Keratinocyte (primary cell): ENCODE measurements at regions not wholly inside any gene's neighbourhood (a gene's known extent, or its start where the extent isn't known, plus 50 kb on each side); places are given as distances from the start of the nearest gene placed in this dataset.

Experiments
- EZH2 ChIP-seq: IDR thresholded peaks from one replicate; pipeline ENCODE4 v1.6.1; 2012; ENCODE audit warnings: inconsistent platforms, mild to moderate bottlenecking, low read length, moderate library complexity
- TF ChIP-seq, protein P1 (sequence below), 3 experiments: IDR thresholded peaks in 1 of 3; conservative IDR thresholded peaks in 1 of 3; optimal IDR thresholded peaks in 1 of 3; 2 replicates in 2 of 3; 3 replicates in 1 of 3; pipeline versions ENCODE3 to v1.5.1; 2011; ENCODE audit warnings: low read length in 3 of 3, mild to moderate bottlenecking in 3 of 3, moderate library complexity in 2 of 3, control low read depth in 1 of 3, inconsistent platforms in 1 of 3; ENCODE audit not compliant: insufficient read depth in 2 of 3; ENCODE audit errors: extremely low read depth in 1 of 3

DNA sequence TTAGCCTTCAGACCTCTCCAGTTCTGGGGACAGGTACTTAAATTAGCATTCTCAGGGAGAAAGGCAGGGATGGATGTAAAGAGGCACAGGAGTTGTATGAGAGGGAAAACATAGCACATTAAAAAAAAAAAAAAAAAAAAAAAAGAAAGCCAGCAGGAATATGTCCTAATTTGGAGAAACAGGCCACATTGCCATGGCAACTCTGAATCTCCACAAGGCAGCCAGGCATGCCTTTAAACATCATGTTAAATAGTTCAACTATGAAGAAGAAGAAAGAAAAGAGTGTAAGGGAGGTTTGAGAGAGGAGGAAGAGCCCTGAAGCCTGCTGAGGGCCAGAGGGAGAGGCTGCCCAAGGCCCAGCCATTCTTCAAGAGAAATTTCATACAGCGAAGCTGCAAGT lies 145.8 kb downstream of the GRIN2B start:
- TF ChIP-seq, protein P1, sequence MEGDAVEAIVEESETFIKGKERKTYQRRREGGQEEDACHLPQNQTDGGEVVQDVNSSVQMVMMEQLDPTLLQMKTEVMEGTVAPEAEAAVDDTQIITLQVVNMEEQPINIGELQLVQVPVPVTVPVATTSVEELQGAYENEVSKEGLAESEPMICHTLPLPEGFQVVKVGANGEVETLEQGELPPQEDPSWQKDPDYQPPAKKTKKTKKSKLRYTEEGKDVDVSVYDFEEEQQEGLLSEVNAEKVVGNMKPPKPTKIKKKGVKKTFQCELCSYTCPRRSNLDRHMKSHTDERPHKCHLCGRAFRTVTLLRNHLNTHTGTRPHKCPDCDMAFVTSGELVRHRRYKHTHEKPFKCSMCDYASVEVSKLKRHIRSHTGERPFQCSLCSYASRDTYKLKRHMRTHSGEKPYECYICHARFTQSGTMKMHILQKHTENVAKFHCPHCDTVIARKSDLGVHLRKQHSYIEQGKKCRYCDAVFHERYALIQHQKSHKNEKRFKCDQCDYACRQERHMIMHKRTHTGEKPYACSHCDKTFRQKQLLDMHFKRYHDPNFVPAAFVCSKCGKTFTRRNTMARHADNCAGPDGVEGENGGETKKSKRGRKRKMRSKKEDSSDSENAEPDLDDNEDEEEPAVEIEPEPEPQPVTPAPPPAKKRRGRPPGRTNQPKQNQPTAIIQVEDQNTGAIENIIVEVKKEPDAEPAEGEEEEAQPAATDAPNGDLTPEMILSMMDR (optimal IDR thresholded peaks at IDR 0.05 in 1 of 3, IDR thresholded peaks at IDR 0.05 in 1 of 3, conservative IDR thresholded peaks at IDR 0.05 in 1 of 3; ENCODE audit: extremely low read depth in 1 of 3, insufficient read depth in 2 of 3, low read length in 3 of 3), result no peak
- no peak for TF ChIP-seq EZH2
